ACC112 (cell line): ENCODE measurements at regions not wholly inside any gene's neighbourhood (a gene's known extent, or its start where the extent isn't known, plus 50 kb on each side); places are given as distances from the start of the nearest gene placed in this dataset.
"Not testable (repeated sequence)": the region's sequence is repeated elsewhere in the genome, so short reads cannot be mapped to it uniquely, and the experiment has no call there.

ENCODE experiments used
- H2AFZ ChIP-seq: fragments of 200-600 bp; sonication (generic); one replicate; pipeline ENCODE4 v1.6.0; 2017; ENCODE audit warnings: antibody characterized with exemption, low read length; ENCODE audit not compliant: unreplicated experiment
- H3K27ac ChIP-seq: fragments of 200-600 bp; sonication (generic); 2 replicates; pipeline ENCODE4 v1.5.1; 2014; ENCODE audit warnings: low read depth, mild to moderate bottlenecking, antibody characterized with exemption, low read length, moderate library complexity
- H3K27me3 ChIP-seq: fragments of 200-600 bp; sonication (generic); 2 replicates; pipeline ENCODE4 v1.6.1; 2014; ENCODE audit warnings: mild to moderate bottlenecking, antibody characterized with exemption, low read length, moderate library complexity, mixed read lengths; ENCODE audit not compliant: insufficient read depth
- H3K36me3 ChIP-seq: fragments of 200-600 bp; sonication (generic); 2 replicates; pipeline ENCODE4 v1.6.1; 2016; ENCODE audit warnings: mild to moderate bottlenecking, antibody characterized with exemption, low read length, moderate library complexity, mixed read lengths; ENCODE audit not compliant: insufficient read depth
- H3K4me1 ChIP-seq: fragments of 200-600 bp; sonication (generic); one replicate; pipeline ENCODE4 v1.6.1; 2016; ENCODE audit warnings: low read length, mixed read lengths; ENCODE audit not compliant: insufficient read depth, unreplicated experiment, control insufficient read depth
- H3K4me3 ChIP-seq: fragments of 200-600 bp; sonication (generic); 2 replicates; pipeline ENCODE4 v1.5.1; 2014; ENCODE audit warnings: mild to moderate bottlenecking, low read depth, low read length
- H3K79me2 ChIP-seq: fragments of 200-600 bp; sonication (generic); one replicate; pipeline ENCODE4 v1.6.0; 2016; ENCODE audit warnings: low read length; ENCODE audit not compliant: control insufficient read depth, unreplicated experiment, insufficient read depth

GRCh38 chr12:87439990-87440827, 589.0 kb downstream of the C12orf50 start:
- Histone ChIP-seq H3K4me3 (no peak overlapping the region), H3K27me3 (no peaks in the 10 kb centered on the region), H2AFZ (peak overlapping the region; percentile 10), H3K36me3 (no peaks in the 10 kb centered on the region), H3K27ac (peak overlapping the region; percentile 76), H3K79me2 (no peaks in the 10 kb centered on the region), H3K4me1 (peaks cover 20% of the 10 kb centered on the region)

- Histone ChIP-seq H2AFZ (no peak overlapping the region), H3K27me3 (no peaks in the 10 kb centered on the region), H3K4me1 (peaks cover 13% of the 10 kb centered on the region), H3K4me3 (no peak overlapping the region), H3K27ac (no peak overlapping the region), H3K36me3 (no peaks in the 10 kb centered on the region; the same call in 1 of the 2 replicates), H3K79me2 (no peaks in the 10 kb centered on the region)
Measured at GRCh38 chr12:87430444-87430843, 598.8 kb downstream of the C12orf50 start.

GRCh38 chr12:87428701-87429277, 600.4 kb downstream of the C12orf50 start:
- Histone ChIP-seq H3K27ac (no peak overlapping the region), H2AFZ (no peak overlapping the region), H3K27me3 (no peaks in the 10 kb centered on the region), H3K79me2 (no peaks in the 10 kb centered on the region), H3K36me3 (no peaks in the 10 kb centered on the region; the same call in 1 of the 2 replicates), H3K4me3 (no peak overlapping the region), H3K4me1 (peaks cover 13% of the 10 kb centered on the region)

GRCh38 chr12:87427770-87428169, 601.4 kb downstream of the C12orf50 start:
- Histone ChIP-seq H3K4me1 (peaks cover 13% of the 10 kb centered on the region), H3K27ac (no peak overlapping the region), H3K27me3 (no peaks in the 10 kb centered on the region), H3K4me3 (no peak overlapping the region), H3K79me2 (no peaks in the 10 kb centered on the region), H3K36me3 (no peaks in the 10 kb centered on the region; the same call in 1 of the 2 replicates), H2AFZ (no peak overlapping the region)

GRCh38 chr12:87425942-87426554, 603.2 kb downstream of the C12orf50 start:
- H3K27ac ChIP-seq = no peak overlapping the region
- H3K4me3 ChIP-seq = no peak overlapping the region
- peaks cover 13% of the 10 kb centered on the region for H3K4me1 ChIP-seq
- no peaks in the 10 kb centered on the region for H3K79me2 ChIP-seq
- no peaks in the 10 kb centered on the region; the same call in 1 of the 2 replicates for H3K36me3 ChIP-seq
- H2AFZ ChIP-seq = no peak overlapping the region
- no peaks in the 10 kb centered on the region for H3K27me3 ChIP-seq

- not testable (repeated sequence) for H2AFZ ChIP-seq, H3K27ac ChIP-seq, H3K79me2 ChIP-seq, H3K27me3 ChIP-seq, H3K36me3 ChIP-seq, H3K4me1 ChIP-seq, H3K4me3 ChIP-seq
Measured at GRCh38 chr12:87421233-87421632, 608.0 kb downstream of the C12orf50 start.

GRCh38 chr12:87413784-87414183, 615.4 kb downstream of the C12orf50 start:
- Histone ChIP-seq H3K36me3 (no peaks in the 10 kb centered on the region), H3K4me1 (no peaks in the 10 kb centered on the region), H3K4me3 (no peak overlapping the region), H2AFZ (no peak overlapping the region), H3K27me3 (no peaks in the 10 kb centered on the region), H3K27ac (no peak overlapping the region), H3K79me2 (no peaks in the 10 kb centered on the region)

- H3K4me1 ChIP-seq = peaks cover 7% of the 10 kb centered on the region
- no peak overlapping the region for H2AFZ ChIP-seq
- no peak overlapping the region for H3K27ac ChIP-seq
- no peaks in the 10 kb centered on the region for H3K27me3 ChIP-seq
- no peak overlapping the region for H3K4me3 ChIP-seq
- H3K36me3 ChIP-seq = no peaks in the 10 kb centered on the region
- H3K79me2 ChIP-seq = no peaks in the 10 kb centered on the region
Measured at GRCh38 chr12:87406926-87407325, 622.3 kb downstream of the C12orf50 start.

- Histone ChIP-seq H3K36me3 (no peaks in the 10 kb centered on the region), H3K27ac (no peak overlapping the region), H3K4me3 (no peak overlapping the region), H3K79me2 (no peaks in the 10 kb centered on the region), H3K27me3 (no peaks in the 10 kb centered on the region), H2AFZ (no peak overlapping the region), H3K4me1 (peaks cover 7% of the 10 kb centered on the region)
Measured at GRCh38 chr12:87405918-87406317, 623.3 kb downstream of the C12orf50 start.

GRCh38 chr12:87394168-87394567, 635.0 kb downstream of the C12orf50 start:
- H3K36me3 ChIP-seq, H2AFZ ChIP-seq: not testable (repeated sequence)

More at GRCh38 chr12:87394168-87394567, 635.0 kb downstream of the C12orf50 start:
- not testable (repeated sequence) for H3K27me3 ChIP-seq, H3K4me3 ChIP-seq, H3K4me1 ChIP-seq, H3K27ac ChIP-seq, H3K79me2 ChIP-seq
